Vagina (tissue), 2 donors: ENCODE measurements at regions not wholly inside any gene's neighbourhood (a gene's known extent, or its start where the extent isn't known, plus 50 kb on each side); places are given as distances from the start of the nearest gene placed in this dataset.

ENCODE experiments used
- DNase-seq, 2 donors: peaks; one replicate each; pipeline ENCODE4 v3.0.0-alpha.2; 2017; ENCODE audit errors: extremely low spot score in 2 of 2
- H3K27ac ChIP-seq: fragments of 200-600 bp; sonication (generic); one replicate; pipeline ENCODE4 v1.5.1; 2019
- H3K27me3 ChIP-seq: fragments of 200-600 bp; sonication (generic); one replicate; pipeline ENCODE4 v1.5.1; 2019
- H3K36me3 ChIP-seq, 2 donors: fragments of 200-600 bp; sonication (generic); one replicate each; pipeline ENCODE4 v1.5.1; 2017 to 2019
- H3K4me1 ChIP-seq: fragments of 200-600 bp; sonication (generic); one replicate; pipeline ENCODE4 v1.5.1; 2019
- H3K4me3 ChIP-seq, 2 donors: fragments of 200-600 bp; sonication (generic); 1 replicate in 1 of 2; 2 replicates in 1 of 2; pipeline ENCODE4 v1.5.1; 2016 to 2019
- H3K9me3 ChIP-seq: fragments of 200-600 bp; sonication (generic); one replicate; pipeline ENCODE4 v1.5.1; 2019
- POLR2A ChIP-seq, 2 donors: fragments of 450-650 bp; IDR thresholded peaks; one replicate each; pipeline ENCODE4 v1.6.1; 2017; ENCODE audit warnings: antibody characterized with exemption in 2 of 2, mild to moderate bottlenecking in 2 of 2, moderate library complexity in 2 of 2
- POLR2AphosphoS5 ChIP-seq, 2 donors: sonication (generic); formaldehyde crosslinking; IDR thresholded peaks; one replicate each; pipeline ENCODE4 v1.9.0; 2017; ENCODE audit warnings: antibody characterized with exemption in 2 of 2, mild to moderate bottlenecking in 2 of 2, low read depth in 1 of 2; ENCODE audit not compliant: insufficient read depth in 1 of 2
- intact Hi-C: fragments of 100-400 bp; cut with DNase I; formaldehyde crosslinking; loops from one replicate; pipeline ENCODE4 v1.15.1; 2023
- TF ChIP-seq, protein P1 (sequence below), 3 experiments: fragments of 450-650 bp in 2 of 3; fragments of 200-600 bp in 1 of 3; sonication (generic) in 1 of 3; IDR thresholded peaks; one replicate each; pipeline ENCODE4 v1.5.1; 2017 to 2019; ENCODE audit warnings: antibody characterized with exemption in 3 of 3, mild to moderate bottlenecking in 2 of 3, moderate library complexity in 2 of 3

DNA sequence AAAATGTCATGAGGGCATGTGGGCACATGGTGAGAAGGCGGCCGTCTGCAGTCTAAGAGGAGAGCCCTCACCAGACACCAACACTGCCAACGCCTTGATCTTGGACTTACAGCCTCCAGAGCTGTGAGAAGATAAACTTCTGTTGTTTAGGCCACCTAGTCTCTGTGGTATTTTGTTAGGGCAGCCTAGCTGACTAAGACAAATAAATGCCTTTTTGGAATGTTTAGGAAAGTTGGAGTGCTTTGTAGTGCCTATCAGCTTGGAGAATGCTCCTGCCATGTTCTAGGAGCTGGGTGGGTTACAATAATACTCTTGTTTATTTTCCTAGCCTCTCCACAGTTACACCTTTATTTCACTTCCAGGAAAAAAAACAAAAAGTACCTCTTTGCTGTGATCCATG lies 92.0 kb downstream of the SPP2 start:
- intact Hi-C loops: no loop called here
- H3K4me3 ChIP-seq: no peak overlapping the region
- H3K27ac ChIP-seq: no peak overlapping the region
- H3K4me1 ChIP-seq: peaks cover 14% of the 10 kb centered on the region
- no peaks in the 10 kb centered on the region for H3K9me3 ChIP-seq
- no peaks in the 10 kb centered on the region for H3K27me3 ChIP-seq
- H3K36me3 ChIP-seq: no peaks in the 10 kb centered on the region
- TF ChIP-seq, protein P1, sequence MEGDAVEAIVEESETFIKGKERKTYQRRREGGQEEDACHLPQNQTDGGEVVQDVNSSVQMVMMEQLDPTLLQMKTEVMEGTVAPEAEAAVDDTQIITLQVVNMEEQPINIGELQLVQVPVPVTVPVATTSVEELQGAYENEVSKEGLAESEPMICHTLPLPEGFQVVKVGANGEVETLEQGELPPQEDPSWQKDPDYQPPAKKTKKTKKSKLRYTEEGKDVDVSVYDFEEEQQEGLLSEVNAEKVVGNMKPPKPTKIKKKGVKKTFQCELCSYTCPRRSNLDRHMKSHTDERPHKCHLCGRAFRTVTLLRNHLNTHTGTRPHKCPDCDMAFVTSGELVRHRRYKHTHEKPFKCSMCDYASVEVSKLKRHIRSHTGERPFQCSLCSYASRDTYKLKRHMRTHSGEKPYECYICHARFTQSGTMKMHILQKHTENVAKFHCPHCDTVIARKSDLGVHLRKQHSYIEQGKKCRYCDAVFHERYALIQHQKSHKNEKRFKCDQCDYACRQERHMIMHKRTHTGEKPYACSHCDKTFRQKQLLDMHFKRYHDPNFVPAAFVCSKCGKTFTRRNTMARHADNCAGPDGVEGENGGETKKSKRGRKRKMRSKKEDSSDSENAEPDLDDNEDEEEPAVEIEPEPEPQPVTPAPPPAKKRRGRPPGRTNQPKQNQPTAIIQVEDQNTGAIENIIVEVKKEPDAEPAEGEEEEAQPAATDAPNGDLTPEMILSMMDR (IDR thresholded peaks at IDR 0.05): no peak
- TF ChIP-seq POLR2A (IDR thresholded peaks at IDR 0.05): no peak
- TF ChIP-seq POLR2AphosphoS5 (IDR thresholded peaks at IDR 0.05; ENCODE audit: insufficient read depth in 1 of 2, low read depth in 1 of 2): no peak
- no peak for DNase-seq

DNA sequence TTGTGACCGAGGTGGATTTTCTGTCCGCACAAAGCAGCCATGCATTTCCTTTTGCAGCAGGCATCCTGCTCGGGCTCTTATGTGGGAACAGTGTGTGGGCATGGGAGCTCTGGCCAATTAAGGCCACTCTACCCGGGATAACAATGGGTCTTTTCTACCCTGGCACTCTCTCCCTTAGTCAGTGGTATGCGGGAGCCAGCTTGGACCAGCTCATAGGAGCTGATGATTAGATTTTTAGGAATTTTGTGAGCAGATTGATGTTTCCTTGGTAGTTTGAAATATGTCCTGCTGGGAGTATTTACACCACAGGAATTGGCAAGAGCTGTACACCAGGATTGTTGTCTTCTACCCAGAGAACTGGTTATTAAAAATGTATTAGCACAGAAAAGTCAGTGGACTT lies 89.3 kb downstream of the SPP2 start:
- Histone ChIP-seq H3K27ac (no peak overlapping the region), H3K36me3 (no peaks in the 10 kb centered on the region), H3K4me3 (no peak overlapping the region), H3K4me1 (no peaks in the 10 kb centered on the region), H3K9me3 (no peaks in the 10 kb centered on the region), H3K27me3 (no peaks in the 10 kb centered on the region)
- no peak for DNase-seq
- TF ChIP-seq POLR2AphosphoS5 (IDR thresholded peaks at IDR 0.05; ENCODE audit: insufficient read depth in 1 of 2, low read depth in 1 of 2) (no peak), POLR2A (IDR thresholded peaks at IDR 0.05) (no peak)
- TF ChIP-seq, protein P1 (IDR thresholded peaks at IDR 0.05): no peak
- intact Hi-C loops: no loop called here

DNA sequence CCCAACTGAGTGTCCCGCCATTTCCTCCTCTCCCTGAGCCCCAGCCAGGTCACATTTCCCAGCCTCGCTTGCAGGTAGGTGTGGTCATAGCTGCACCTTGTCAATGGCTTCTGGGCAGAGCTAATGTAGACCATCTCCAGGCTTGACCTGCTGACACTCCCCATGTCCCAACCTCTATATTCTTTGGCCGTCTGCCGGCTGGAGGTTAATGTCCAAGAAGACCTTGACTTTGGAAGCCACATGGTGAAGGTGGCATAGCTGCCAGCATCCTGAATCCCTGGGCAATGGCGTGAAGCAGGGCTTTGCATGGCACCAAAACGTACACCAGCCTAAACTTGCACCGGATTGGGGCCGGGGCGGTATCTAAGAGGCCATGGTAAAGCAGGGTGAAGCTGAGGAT lies 88.3 kb downstream of the SPP2 start:
- intact Hi-C loops: no loop called here
- Histone ChIP-seq H3K4me3 (no peak overlapping the region), H3K9me3 (no peaks in the 10 kb centered on the region), H3K27ac (no peak overlapping the region), H3K4me1 (no peaks in the 10 kb centered on the region), H3K27me3 (no peaks in the 10 kb centered on the region), H3K36me3 (no peaks in the 10 kb centered on the region)
- no peak for DNase-seq
- TF ChIP-seq, protein P1 (IDR thresholded peaks at IDR 0.05): no peak
- no peak for TF ChIP-seq POLR2A (IDR thresholded peaks at IDR 0.05)

DNA sequence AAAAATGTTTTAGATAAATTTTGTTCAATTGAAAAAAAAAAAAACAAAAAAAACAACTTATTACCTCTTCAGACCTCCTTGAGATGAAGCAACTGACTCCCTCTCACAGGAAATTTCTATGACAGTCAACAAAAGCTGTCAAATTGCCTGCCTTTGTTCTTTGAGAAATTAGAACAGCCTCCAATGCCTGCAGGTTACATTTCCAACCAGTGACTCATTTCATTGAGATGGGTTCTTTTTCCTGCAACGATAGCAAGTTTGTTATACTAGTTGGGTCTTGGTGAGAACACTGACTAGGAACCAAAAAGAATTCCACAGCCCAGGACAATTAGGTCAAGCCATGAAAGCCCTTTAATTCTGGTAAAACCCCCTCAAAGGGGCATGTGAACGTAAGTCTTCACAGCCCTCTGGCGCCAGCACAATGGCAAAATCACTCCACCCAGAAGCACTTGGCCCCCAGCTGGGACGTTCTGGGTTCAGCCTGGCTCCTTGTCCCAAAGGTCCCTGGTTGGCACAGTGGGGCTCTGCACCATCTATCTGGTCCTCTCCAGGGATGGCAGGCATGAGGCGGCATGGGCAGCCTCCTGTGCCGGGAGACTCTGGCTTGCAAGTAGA lies 87.0 kb downstream of the SPP2 start:
- no peak overlapping the region for H3K4me3 ChIP-seq
- no peak overlapping the region for H3K27ac ChIP-seq
- no peaks in the 10 kb centered on the region for H3K9me3 ChIP-seq
- H3K27me3 ChIP-seq: no peaks in the 10 kb centered on the region
- peak in 1 of 2 donors; percentile 59 for TF ChIP-seq POLR2AphosphoS5 (IDR thresholded peaks at IDR 0.05; ENCODE audit: insufficient read depth in 1 of 2, low read depth in 1 of 2)
- TF ChIP-seq, protein P1 (IDR thresholded peaks at IDR 0.05): no peak
- no peak for TF ChIP-seq POLR2A (IDR thresholded peaks at IDR 0.05)
- DNase-seq: peak in 1 of 2 donors; percentile 72
- no peaks in the 10 kb centered on the region for H3K36me3 ChIP-seq
- H3K4me1 ChIP-seq: no peaks in the 10 kb centered on the region
- intact Hi-C loops: no loop called here

DNA sequence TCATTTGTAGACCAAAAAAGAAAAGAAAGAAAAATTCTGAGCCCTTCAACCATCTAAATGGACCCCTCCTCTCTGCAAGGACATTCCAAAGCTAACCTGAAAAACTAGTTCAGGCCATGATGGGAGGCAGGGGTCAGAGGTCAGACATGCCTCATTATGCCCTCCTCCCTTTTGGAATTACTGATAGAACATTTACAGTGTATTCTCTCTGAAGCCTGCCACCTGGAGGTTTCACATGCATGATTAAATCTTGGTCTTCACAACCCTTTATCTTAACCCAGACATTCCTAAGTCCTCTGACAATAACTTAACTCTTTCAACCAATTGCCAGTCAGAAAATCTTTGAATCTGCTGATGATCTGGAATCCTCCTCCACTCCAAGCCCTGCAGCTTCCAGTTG lies 86.0 kb downstream of the SPP2 start:
- intact Hi-C loops: no loop called here
- H3K9me3 ChIP-seq: no peaks in the 10 kb centered on the region
- H3K27me3 ChIP-seq: no peaks in the 10 kb centered on the region
- TF ChIP-seq, protein P1 (IDR thresholded peaks at IDR 0.05): no peak
- TF ChIP-seq POLR2A (IDR thresholded peaks at IDR 0.05): no peak
- no peak for TF ChIP-seq POLR2AphosphoS5 (IDR thresholded peaks at IDR 0.05; ENCODE audit: insufficient read depth in 1 of 2, low read depth in 1 of 2)
- H3K4me1 ChIP-seq: no peaks in the 10 kb centered on the region
- no peaks in the 10 kb centered on the region for H3K36me3 ChIP-seq
- no peak overlapping the region for H3K27ac ChIP-seq
- no peak overlapping the region for H3K4me3 ChIP-seq
- DNase-seq: no peak
